Omental fat pad (tissue), 3 donors: ENCODE measurements at regions not wholly inside any gene's neighbourhood (a gene's known extent, or its start where the extent isn't known, plus 50 kb on each side); places are given as distances from the start of the nearest gene placed in this dataset.

Source experiments
- ATAC-seq: fragments of 150-250 bp; one replicate; pipeline ENCODE4 v1.9.1; 2016; ENCODE audit warnings: mild to moderate bottlenecking, moderate library complexity; ENCODE audit not compliant: low FRiP score
- DNase-seq: peaks from one replicate; pipeline ENCODE4 v3.0.0-alpha.2; 2019; ENCODE audit warnings: low spot score
- CTCF ChIP-seq, 3 donors: fragments of 450-650 bp; IDR thresholded peaks; one replicate each; pipeline ENCODE4 v1.5.1; 2016 to 2017; ENCODE audit warnings: antibody characterized with exemption in 3 of 3, mild to moderate bottlenecking in 3 of 3, moderate library complexity in 2 of 3

DNA sequence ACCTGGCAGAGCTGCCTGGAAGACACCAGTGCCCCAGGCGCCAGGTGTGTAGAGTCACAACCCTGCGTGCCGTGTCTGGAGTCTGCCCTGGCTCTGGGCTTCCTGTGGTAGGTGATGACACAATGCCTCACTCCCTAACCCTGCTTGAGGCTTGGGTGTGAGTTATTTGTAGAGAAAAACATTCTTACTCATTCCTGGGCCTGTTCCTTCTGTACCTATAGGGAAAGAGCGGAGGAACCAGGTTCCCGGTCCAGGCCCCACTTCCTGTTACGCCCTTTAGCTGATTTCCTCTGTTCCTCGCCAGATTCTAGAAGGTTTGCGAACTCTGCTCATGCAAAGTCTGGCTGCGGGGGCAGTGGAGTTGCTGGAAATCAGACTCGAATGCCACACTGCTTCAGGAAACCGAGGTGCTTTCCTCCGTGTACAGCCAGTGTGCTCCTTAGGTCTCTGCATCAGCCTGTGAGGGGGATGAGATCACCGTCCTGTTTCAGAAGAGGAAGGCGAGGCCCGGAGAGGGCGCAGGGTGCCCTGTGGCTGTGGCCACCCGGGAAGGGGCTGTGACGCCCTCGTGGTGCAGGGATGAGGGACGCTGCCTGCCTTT lies 67.1 kb upstream of the DUSP22 start:
- ATAC-seq (peak; percentile 37), DNase-seq (no peak)
- no peak for TF ChIP-seq CTCF (IDR thresholded peaks at IDR 0.05)

GRCh38 chr6:225907-226306 lies 66.4 kb upstream of the DUSP22 start:
- no peak for DNase-seq
- no peak for TF ChIP-seq CTCF (IDR thresholded peaks at IDR 0.05)
- peak; percentile 5 for ATAC-seq

GRCh38 chr6:226516-227073 lies 65.7 kb upstream of the DUSP22 start:
- TF ChIP-seq CTCF (IDR thresholded peaks at IDR 0.05): no peak
- no peak for DNase-seq
- no peak for ATAC-seq

GRCh38 chr6:227074-227782 lies 65.1 kb upstream of the DUSP22 start:
- DNase-seq (no peak), ATAC-seq (no peak)
- no peak for TF ChIP-seq CTCF (IDR thresholded peaks at IDR 0.05)

DNA sequence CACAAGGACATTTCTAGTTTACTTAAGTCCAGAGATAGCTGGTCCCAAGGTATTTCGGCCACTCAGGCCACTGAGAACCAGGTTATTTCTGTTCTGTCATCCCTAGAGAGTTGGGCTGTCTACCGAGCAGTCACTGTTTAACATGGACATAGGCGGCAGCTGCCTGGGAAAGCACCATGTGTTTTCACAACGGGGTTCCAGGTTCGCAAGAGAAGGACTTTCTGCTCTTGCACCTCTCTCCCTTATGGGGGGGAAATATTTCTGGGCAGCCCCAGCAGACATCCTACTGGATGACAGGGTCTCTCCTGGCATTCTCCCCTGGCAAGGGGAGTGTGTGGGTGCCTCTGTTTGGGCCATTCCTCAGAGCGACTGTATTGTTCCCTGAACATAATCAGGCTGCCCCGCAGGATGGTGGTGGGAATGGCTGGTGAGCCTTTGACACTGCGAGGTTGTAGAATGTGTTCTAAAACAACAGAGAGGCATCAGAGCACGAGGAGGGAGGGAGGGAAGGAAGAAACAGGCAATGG lies 64.4 kb upstream of the DUSP22 start:
- ATAC-seq (no peak), DNase-seq (no peak)
- no peak for TF ChIP-seq CTCF (IDR thresholded peaks at IDR 0.05)

- no peak for TF ChIP-seq CTCF (IDR thresholded peaks at IDR 0.05)
- DNase-seq (no peak), ATAC-seq (no peak)
Measured at GRCh38 chr6:228881-229651, 63.2 kb upstream of the DUSP22 start.
